HG02884 (cell line): ENCODE measurements at regions not wholly inside any gene's neighbourhood (a gene's known extent, or its start where the extent isn't known, plus 50 kb on each side); places are given as distances from the start of the nearest gene placed in this dataset.

ENCODE experiments used
- ATAC-seq: cut with Tn5 transposase; IDR thresholded peaks from one replicate; pipeline ENCODE4 v1.9.1; 2021; ENCODE audit warnings: mild to moderate bottlenecking, moderate library complexity; ENCODE audit not compliant: unreplicated experiment

DNA sequence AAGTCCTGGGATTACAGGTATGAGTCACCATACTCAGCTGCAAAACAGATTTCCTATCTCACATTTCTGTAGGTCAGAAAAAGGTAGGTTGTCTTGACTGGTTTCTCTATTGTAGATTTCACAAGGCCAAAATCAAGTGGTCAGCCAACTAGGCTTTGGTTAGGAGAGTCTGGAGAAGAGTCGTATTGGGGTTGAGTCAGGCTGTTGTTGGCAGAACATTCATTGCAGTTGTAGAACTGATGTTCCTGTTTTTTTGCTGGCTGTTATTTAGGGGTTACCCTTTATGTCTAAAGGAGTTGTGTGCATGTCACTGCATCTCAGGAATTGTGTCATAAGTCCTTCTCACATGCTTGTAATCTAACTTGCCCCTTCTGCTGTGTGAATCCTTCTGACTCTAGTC is 814.2 kb upstream of the GRAMD2B start:
- ATAC-seq = no peak

DNA sequence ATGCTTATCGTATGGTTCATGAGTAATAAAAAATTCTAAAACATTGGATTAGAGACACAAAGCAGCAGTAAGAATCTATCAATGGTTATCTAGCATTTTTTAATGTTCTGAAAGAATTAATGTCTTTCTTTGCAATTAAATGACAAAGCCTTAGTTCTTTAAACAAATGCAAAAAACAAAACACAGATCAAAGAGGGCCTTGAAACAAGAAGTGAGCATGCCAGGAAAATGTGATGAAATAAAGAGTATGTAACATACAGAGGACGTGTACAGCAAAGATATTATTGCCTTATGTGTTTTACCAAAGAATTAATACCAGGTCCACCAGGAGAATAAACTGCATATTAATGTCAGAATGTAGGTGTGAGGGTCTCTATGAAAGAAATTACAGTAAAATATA is 812.3 kb upstream of the GRAMD2B start:
- ATAC-seq = no peak

DNA sequence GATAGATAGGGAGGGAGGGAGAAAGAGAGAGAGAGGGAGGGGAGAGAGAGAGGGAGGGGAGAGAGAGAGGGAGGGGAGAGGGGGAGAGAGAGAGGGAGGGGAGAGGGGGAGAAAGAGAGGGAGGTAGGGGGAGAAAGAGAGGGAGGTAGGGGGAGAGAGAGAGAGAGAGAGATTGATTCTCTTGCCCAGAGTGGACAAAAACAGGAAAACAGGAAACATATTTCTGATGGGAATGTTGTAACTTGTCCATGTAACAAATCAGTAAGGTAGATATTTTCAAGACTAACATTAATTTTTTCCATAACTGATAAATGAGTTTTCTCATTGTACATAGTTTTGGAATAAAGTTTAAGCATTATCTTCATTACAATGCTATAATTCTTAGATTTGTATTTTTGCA is 811.7 kb upstream of the GRAMD2B start:
- no peak for ATAC-seq

GRCh38 chr5:125612181-125612721 is 811.0 kb upstream of the GRAMD2B start:
- ATAC-seq = no peak

- ATAC-seq = no peak
These were observed 810.4 kb upstream of the GRAMD2B start for GRCh38 chr5:125612776-125613175.

DNA sequence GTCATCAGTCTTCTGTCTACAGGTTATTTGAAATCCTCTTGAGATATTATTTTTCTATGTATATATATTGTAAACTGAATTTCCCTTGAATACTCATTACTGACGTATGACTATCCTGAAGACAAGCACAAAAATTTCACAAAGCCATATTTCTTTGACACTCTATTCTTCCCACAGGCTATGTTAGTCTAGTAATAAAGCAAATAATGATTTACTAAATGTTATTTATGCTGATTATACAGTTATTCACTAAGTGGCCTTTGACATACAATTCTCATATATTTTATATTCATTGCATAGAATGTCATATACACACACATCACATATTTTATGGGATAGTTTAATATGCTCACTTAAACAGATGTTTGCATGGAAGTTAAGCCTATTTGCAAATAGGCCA is 793.0 kb upstream of the GRAMD2B start:
- ATAC-seq = no peak

DNA sequence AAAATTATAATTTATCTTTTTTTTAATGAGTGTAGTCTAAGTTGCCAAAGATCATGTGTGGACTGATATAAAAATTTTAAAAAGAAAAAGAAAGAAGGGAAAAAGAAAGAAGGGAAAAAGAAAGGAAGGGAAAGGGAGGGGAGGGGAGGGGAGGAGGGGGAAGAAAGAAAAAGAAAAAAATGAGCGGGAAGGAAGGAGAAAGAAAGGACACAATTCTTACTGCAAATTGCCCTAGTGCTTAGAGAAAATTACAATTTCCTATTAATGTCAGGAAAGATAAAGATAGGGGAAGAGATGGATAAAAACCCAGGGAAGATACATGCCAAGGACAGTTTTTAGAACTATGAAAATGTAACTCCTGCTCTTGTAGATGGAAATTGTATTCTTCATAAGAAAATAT is 789.7 kb upstream of the GRAMD2B start:
- no peak for ATAC-seq

DNA sequence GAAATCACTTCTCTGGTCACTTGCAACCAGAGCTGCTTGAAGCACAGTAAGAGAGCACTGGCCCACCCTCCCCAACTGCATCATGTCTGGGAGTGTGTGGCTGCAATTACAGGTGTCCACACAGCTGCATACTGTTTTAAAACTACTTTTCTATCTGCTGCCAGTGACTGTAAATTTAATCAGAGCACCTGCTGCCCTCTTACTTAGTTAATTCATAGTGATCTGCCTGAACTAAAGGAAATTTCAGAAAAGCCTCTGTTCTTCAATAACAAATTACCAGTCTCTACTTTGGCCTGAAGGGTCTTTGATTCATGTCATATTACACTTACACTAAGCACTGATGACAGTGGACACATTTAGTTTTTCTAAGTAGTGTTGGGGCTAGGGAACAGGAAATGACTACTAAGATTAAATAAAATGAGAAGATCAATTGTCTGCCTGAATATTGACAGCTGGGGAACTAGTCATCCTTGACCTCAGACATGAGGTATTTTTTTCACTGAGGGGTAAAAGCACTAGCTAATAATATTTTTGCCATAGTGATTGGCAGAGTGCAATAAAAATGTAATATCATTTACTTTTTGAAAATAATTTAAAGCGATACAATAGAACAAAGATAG is 788.9 kb upstream of the GRAMD2B start:
- ATAC-seq = no peak

DNA sequence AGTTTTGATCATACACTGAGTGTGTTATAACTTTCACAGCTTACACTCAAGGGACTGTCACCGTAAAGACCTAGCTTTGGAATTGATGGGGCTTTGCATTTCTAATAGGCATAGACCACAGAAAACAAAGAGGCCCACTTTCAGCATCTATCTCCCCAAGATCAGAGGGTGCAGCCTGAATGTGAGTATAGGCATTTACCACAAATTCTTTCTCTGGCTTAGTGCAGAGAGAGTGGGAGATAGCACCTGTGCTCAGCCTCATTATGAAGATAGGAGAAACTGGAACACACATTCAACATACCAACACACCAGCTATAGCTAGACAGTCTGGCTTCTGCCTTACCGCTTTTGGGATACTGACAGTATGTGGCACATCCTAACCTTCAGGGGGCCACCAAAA is 783.4 kb upstream of the GRAMD2B start:
- ATAC-seq = no peak

- no peak for ATAC-seq
These were observed 770.4 kb upstream of the GRAMD2B start for GRCh38 chr5:125652761-125653160.

GRCh38 chr5:125654392-125654791 is 768.8 kb upstream of the GRAMD2B start:
- no peak for ATAC-seq

DNA sequence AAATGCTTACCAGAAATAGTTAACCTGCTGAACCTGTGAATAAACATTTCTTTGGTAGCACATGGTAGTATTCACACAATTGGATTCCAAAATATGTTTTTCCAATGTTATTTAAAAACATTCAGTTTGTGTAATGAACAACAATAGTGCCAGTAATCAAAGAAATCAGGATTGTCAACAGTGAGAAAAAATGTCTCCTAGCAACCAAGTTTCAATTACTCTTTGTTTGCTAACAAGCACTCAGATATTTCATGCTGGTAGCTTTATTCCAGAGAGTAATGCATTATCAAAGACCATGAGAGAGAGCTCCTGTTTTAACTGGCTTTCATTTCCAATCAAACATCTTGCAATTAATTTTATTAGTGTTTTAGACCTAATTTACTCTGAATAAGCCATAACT is 768.1 kb upstream of the GRAMD2B start:
- ATAC-seq = no peak

- ATAC-seq = no peak
These were observed 765.3 kb upstream of the GRAMD2B start for GRCh38 chr5:125657936-125658335.

- no peak for ATAC-seq
These were observed 763.7 kb upstream of the GRAMD2B start for GRCh38 chr5:125659316-125660023.

DNA sequence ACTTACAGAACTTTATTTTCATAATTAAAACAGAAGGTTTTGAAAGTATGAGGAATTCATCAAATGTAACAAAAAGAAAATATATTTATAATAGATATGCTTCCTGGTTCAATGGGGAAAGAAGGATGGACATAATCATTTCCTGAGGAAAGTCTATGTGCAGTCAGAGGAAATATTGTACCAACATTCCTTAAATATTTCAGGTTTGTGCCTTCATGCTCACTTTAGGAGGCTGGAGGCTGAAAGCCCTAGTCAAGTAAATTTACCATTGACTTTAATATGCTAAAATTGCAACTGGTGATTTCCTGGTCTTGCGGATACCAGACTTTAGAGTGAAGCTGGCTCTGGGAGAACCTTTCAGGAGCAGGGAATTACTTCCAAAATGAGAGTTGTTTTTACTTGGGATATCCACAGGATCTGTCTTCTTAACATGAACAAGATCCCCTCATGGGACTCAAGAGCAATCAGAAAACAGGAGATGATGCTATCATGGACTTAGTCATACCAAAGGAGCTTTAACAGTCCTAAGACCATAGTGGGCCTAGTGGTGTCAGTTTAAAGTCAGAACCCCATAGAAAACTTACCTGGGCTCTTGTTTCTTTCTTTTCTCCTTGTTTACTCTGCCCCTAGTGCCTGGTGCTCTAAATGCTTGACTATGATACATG is 762.8 kb upstream of the GRAMD2B start:
- ATAC-seq = no peak

- no peak for ATAC-seq
These were observed 761.6 kb upstream of the GRAMD2B start for GRCh38 chr5:125661584-125661983.

DNA sequence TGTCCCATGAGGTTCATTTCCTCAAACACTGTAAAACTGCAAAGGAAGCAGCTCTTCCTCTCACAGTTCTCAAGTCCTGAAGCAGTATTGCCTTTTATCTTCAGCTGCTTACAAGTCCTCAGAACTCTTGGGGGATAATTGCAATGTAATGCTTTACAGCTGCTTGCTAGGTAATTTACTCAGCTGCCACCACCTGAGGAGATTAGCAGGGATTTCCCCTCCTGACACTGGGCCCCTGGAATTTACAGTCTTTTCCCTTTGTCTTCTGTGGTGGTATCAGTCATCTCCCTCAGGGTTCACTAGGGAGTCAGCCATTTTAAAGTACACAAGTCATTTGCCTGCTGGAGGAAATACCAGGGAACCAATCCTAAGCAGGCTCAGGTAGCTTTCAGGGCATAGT is 754.3 kb upstream of the GRAMD2B start:
- no peak for ATAC-seq

DNA sequence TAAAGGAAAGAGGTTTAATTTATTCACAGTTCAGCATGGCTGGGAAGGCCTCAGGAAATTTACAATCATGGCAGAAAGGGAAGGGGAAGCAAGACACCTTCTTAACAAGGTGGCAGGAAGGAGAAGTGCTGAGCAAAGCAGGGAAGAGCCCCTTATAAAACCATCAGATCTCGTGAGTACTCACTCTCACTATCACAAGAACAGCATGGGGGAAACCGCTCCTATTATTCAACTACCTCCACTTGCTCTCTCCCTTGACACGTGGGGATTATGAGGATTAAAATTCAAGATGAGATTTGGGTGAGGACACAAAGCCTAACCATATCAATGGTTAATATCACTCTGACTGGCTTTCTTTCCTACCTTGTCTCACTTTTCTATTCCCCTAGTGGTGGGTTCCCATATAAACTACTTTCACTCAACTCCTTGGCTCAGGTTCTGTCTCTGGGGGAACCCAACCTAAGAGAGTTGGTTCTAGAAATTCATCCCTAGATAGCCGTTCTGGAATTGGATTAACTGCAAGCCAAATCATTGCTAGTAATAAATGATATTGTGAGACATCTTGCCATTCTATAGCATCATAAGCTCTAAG is 749.8 kb upstream of the GRAMD2B start:
- no peak for ATAC-seq

GRCh38 chr5:125679522-125679921 is 743.7 kb upstream of the GRAMD2B start:
- ATAC-seq = no peak

DNA sequence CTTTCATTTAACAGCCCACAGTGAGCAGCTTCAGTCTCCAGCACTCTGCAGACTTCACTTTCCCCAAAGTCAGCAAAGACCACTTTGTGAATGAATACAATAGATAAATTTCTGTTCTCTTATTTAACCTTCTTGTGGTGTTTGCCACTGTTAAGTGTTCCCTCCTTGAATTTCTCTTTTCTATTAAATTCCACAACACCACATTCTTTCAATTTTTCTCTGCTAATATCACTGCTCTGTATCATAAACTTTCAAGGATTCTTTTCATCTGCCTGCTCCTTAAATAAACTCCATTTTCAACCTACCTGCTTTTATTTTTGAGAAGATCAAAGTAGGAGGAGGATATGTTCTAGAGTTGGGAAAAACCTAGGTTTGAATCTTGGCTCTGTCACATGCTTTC is 739.5 kb upstream of the GRAMD2B start:
- no peak for ATAC-seq

DNA sequence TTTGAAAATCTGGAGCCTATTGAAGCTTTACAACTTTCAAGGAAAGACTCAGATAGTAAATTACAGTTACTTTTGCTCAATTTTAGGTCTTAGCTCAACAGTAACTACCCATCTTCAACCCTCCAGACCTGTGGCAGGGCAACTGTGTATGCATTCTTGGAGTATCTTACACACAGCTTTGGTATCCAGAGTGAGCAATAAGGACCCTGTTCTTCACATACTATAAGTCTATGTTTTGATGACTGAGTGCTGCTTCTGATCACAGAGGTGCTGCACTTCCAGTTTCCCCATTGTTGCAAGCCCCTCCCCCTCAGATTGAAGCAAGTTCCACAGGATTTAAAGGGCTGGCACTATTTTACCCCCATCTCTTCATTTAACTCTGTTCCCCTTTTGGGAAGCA is 737.4 kb upstream of the GRAMD2B start:
- no peak for ATAC-seq
